ENCODE measurements at regions not wholly inside any gene's neighbourhood (a gene's known extent, or its start where the extent isn't known, plus 50 kb on each side); places are given as distances from the start of the nearest gene placed in this dataset.

DNA sequence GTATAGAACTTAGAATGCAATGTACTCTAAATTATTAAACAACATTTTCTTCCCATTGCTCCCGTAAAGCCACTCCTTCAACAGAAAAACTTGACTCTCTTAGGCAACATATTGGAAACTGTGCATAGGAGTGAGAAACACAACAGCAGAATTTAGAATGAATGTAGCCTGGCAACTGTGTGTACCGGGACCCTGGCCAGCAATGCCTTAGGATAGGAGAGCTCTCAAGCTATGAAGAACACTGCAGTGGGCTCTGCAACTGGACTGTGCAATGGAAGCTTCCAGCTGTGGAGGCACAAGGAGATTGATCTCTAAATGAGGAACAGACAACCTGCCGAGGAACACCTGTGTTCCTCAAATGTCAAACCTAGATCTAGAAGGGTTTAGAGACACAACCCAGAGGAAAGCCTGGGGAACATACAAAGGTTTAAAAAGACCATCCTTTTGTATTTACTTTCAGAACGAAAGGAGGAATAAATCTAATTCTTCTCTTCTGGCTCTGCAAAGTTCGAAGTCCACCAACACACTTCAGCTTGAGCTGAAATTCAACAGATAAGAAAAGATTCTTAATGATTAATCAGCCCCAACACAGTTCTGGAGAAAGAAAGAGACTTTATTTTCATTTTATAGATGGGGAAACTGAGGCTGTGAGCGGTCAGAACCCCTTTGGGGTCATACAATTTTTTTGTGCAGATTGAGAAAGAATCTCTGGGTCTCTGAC is 51.5 kb upstream of the ARL15 start:
- TF ChIP-seq, protein P1, sequence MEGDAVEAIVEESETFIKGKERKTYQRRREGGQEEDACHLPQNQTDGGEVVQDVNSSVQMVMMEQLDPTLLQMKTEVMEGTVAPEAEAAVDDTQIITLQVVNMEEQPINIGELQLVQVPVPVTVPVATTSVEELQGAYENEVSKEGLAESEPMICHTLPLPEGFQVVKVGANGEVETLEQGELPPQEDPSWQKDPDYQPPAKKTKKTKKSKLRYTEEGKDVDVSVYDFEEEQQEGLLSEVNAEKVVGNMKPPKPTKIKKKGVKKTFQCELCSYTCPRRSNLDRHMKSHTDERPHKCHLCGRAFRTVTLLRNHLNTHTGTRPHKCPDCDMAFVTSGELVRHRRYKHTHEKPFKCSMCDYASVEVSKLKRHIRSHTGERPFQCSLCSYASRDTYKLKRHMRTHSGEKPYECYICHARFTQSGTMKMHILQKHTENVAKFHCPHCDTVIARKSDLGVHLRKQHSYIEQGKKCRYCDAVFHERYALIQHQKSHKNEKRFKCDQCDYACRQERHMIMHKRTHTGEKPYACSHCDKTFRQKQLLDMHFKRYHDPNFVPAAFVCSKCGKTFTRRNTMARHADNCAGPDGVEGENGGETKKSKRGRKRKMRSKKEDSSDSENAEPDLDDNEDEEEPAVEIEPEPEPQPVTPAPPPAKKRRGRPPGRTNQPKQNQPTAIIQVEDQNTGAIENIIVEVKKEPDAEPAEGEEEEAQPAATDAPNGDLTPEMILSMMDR (IDR thresholded peaks at IDR 0.05): no peak
- TF ChIP-seq POLR2AphosphoS5 (IDR thresholded peaks at IDR 0.05): no peak
